ENCODE measurements at regions not wholly inside any gene's neighbourhood (a gene's known extent, or its start where the extent isn't known, plus 50 kb on each side); places are given as distances from the start of the nearest gene placed in this dataset.

- DNase-seq = no peak
These were observed 267.4 kb downstream of the GAS1 start for GRCh38 chr9:86679909-86680308.

GRCh38 chr9:86676396-86676795 is 270.9 kb downstream of the GAS1 start:
- no peak for DNase-seq

DNA sequence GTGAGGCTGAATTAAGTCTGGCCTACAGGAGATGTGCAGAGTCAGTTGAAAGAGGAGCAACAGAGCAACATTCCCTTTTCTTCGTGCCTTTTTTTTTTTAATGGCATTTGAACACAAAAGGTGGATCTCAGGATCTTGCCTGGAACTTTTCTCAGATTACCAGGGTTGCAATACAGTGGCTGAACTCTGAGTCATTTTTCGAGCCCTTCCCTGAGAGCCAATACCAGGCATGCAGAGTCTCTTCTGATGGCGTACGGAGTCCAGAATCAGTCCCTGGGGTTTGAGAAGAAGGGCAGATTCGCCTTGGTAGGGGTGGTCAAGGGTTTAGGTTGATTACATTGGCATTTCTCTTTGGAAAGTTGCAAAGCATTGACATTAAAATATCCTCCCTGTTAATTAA is 271.5 kb downstream of the GAS1 start:
- DNase-seq = no peak

GRCh38 chr9:86674487-86674886 is 272.8 kb downstream of the GAS1 start:
- DNase-seq = no peak

DNA sequence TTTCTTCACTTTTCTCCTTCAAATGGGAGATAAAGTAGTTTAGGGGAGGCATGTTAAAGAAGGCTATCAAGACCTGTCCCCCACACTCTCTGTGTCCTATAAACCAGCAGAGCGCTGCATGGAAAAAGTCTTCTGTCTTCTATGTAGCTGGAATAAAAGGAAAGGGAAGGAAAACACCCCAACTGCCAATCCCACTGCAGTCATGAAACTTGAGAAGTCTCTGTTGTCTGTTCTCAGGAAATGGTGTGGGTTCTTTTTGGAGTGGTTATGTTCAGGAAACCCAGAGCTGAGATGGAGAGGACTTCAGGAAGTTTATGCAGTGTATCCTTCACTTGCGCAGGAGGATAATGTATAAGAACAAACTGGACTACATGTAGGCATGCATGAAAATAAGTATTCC is 274.3 kb downstream of the GAS1 start:
- DNase-seq = no peak

- DNase-seq = no peak
These were observed 275.0 kb downstream of the GAS1 start for GRCh38 chr9:86672301-86672700.

GRCh38 chr9:86671018-86671417 is 276.3 kb downstream of the GAS1 start:
- no peak for DNase-seq

- no peak for DNase-seq
These were observed 276.8 kb downstream of the GAS1 start for GRCh38 chr9:86670536-86670935.

- DNase-seq = no peak
These were observed 277.2 kb downstream of the GAS1 start for GRCh38 chr9:86670076-86670475.

DNA sequence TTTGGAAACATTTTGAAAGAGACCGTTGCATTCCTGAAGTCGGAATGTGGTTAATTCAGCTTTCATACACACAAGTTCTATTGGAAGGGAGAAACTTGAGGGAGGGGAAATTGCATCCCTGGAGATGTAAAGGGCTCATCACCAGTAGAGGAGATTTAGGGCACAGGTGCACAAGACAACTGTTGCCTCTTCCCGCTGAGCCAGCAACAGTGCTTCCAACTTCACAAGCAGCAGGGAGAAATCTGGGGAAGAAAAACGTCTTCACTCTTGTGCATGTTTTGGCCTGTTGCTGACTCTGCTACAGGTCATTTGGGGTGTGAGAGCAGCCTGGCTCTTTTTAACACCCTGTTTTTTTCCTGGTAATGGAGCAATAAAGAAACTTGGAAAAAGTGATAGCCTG is 277.9 kb downstream of the GAS1 start:
- no peak for DNase-seq

GRCh38 chr9:86668488-86668887 is 278.8 kb downstream of the GAS1 start:
- no peak for DNase-seq

- DNase-seq = no peak
These were observed 280.0 kb downstream of the GAS1 start for GRCh38 chr9:86667307-86667706.

GRCh38 chr9:86665416-86665815 is 281.9 kb downstream of the GAS1 start:
- no peak for DNase-seq

GRCh38 chr9:86664603-86665002 is 282.7 kb downstream of the GAS1 start:
- no peak for DNase-seq

DNA sequence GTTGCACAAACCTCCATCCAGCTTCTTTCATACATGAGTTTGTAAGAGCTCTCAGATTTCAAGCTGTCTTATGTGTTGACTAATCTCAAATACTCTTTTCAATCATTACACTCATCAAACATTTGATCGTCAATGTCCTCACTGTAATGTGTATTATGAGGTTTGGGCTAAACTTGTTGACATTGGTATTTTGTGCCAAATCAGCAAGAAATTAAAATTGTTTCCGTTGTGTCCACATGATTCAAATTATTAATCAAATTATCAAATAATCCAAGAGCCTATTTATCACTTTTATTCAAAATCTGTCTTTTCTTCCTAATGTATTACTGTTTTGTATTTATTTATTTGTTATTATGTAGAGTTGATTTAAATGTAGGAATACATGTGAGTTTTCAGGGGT is 283.4 kb downstream of the GAS1 start:
- no peak for DNase-seq

DNA sequence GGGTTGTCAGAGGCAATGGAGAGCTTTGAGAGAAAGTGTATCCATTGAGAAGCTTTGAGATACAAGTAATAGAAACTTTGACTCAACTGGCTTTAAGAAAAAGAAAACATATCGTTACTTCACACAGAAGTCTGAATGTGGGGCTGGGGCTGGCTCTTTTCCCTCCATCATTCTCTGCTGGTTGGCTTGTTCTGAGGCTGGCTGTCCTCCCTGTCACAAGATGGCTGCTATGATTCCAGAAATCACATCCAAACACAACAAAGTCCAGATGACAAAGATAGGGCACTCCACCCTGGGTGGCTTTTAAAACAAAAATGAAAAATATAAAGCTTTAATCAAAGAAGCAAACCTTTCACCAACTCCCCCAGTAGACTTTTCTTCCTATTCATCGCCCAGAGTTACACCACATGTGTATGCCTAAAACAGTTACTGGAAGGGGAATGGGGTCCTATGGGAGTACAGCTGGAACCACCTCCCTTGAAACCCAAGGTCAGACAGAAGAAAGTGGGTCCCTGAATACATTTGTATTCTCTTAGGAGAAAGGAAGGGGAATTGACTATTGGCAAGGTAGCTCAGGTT is 284.3 kb downstream of the GAS1 start:
- no peak for DNase-seq

DNA sequence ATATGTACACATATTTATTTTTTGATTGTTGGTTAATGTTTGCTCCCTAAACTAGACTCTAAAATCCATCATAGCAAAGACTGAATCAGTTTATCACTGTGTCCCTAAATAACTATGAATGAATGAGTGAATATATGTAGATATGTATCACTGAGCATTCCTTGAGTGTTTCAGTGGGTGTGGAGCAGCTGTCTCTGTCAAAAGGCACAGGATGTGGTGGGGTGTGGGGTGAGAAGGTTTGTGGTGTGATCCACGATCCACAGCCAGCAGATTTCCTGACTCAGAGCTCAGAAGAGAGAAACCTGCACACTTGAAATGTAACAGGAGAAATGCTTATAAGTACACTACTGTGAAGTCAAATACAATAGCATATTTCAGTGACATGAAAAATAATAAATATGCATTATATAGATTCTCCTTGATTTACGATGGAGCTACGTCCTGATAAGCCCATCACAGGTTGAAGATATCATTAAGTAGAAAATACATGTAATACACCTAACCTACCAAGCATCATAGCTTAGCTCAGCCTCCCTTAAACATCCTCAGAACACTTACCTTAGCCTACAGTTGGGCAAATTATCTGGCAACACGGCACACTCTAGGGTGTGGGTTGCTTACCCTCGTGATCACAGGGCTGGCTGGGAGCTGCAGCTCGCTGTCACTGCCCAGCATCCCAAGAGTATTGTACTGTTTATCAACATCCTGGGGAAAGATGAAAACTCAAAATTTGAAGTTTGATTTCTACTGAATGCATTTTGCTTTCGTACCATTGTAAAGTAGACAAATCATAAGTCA is 287.0 kb downstream of the GAS1 start:
- no peak for DNase-seq

DNA sequence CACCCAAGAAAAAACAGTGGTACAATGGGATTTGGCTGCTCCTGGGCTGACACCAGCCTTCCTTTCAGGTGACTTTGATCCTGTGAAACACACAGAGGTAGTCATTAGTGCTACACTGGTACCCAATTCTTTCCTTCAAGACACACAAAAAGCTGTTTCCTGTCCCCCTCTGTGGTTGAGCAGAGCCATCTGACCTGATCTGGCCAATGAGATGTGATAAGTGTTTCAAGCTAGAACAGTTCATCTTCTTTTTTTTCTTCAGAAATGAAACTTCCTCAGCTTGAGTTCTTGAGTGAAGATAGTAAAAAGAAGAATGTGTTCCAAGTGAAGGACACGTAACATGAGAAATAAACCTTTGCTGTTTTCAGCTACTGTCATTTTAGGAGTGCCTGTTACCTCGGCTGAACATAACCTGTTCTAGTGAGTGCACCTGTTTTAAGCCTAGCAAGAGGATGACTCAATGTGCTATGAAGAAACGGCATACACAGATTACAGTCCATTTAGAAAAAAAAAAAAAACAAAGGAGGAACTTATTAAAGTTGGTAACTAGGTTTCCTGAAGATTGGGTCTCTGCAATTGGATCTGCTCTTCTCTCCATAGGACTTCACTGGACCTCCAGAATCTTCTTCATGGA is 287.8 kb downstream of the GAS1 start:
- no peak for DNase-seq

DNA sequence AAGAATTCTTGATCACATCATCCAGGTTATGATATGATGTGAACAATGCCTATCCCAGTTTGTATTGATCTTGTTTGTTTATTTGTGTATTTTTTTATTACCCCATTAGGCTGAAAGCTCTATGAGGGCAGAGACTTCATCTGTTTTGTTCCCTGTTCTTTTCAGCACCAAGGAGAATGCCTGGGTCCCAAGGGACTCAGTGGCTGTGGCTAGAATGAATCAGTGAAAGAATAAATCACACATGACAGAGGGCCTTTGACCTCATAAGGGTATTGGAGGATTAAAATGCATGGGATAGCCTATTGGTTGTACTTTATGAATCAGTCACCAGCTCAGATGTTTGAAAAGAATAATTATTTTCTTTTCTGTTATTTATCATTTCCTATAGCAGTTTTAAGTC is 292.2 kb downstream of the GAS1 start:
- DNase-seq = no peak

- DNase-seq = no peak
These were observed 293.8 kb downstream of the GAS1 start for GRCh38 chr9:86653466-86653865.

DNA sequence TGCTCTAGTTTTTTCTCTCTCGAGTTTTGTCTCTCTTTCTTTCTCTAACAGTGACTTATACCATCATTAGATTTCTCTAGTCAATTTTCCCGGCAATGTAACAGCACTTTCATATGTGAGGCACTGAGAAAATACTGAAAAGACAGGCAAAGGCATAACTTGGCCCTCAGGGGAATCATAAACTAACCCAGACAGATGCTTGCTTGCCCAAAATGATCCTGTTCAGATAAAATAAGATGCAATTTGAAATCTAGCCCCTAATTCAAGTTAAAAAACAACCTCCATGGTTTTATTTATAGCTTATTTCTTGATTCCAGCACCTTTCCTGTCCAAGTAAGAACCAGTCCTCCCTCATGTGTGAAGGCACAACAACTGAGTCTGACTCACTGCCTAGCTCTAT is 294.6 kb downstream of the GAS1 start:
- DNase-seq = no peak

- no peak for DNase-seq
These were observed 295.7 kb upstream of the TUT7 start for GRCh38 chr9:86649913-86650312.

GRCh38 chr9:86648828-86649170 is 294.6 kb upstream of the TUT7 start:
- DNase-seq = no peak

GRCh38 chr9:86648156-86648827 is 294.1 kb upstream of the TUT7 start:
- no peak for DNase-seq

Measured in NCI-H2029 (cell line).